CD4-positive, alpha-beta T cell (primary cell): ENCODE measurements at regions not wholly inside any gene's neighbourhood (a gene's known extent, or its start where the extent isn't known, plus 50 kb on each side); places are given as distances from the start of the nearest gene placed in this dataset.

Experiments
- ATAC-seq: fragments of 200-7000 bp; cut with Tn5 transposase; one replicate; pipeline ENCODE4 v1.10.0; 2022; ENCODE audit warnings: mild to moderate bottlenecking; ENCODE audit not compliant: poor library complexity
- CTCF ChIA-PET: fragments of 350-600 bp; sonication (Branson Sonifier 250); formaldehyde crosslinking; loops from one replicate; lab custom pipeline; 2021; ENCODE audit warnings: antibody characterized with exemption, inconsistent platforms; lab: Charles Lee
- POLR2A ChIA-PET: fragments of 350-600 bp; sonication (Branson Sonifier 250); formaldehyde crosslinking; loops from one replicate; lab custom pipeline; 2021; ENCODE audit warnings: antibody characterized with exemption, inconsistent platforms; lab: Charles Lee
- DNase-seq, 14 experiments: peaks; one replicate each; pipeline ENCODE4 v3.0.0-alpha.2; 2013 to 2020; ENCODE audit warnings: mixed read lengths in 2 of 14
- H3K27ac ChIP-seq, 2 donors: one replicate each; pipeline versions ENCODE4 v1.5.1 to v1.7.0; 2013; ENCODE audit warnings: low read length in 2 of 2, low read depth in 1 of 2, mild to moderate bottlenecking in 1 of 2
- H3K27me3 ChIP-seq, 2 experiments: 1 replicate in 1 of 2; 2 replicates in 1 of 2; pipeline versions ENCODE4 v1.6.1 to v1.7.0; 2013; ENCODE audit warnings: low read length in 2 of 2, control low read depth in 1 of 2, mild to moderate bottlenecking in 1 of 2, moderate library complexity in 1 of 2; ENCODE audit not compliant: insufficient read depth in 2 of 2, control insufficient read depth in 1 of 2
- H3K36me3 ChIP-seq: one replicate; pipeline ENCODE4 v1.6.1; 2013; ENCODE audit warnings: low read length, control low read depth; ENCODE audit not compliant: insufficient read depth
- H3K4me1 ChIP-seq: one replicate; pipeline ENCODE4 v1.6.1; 2013; ENCODE audit warnings: low read length, control low read depth; ENCODE audit not compliant: insufficient read depth
- H3K4me3 ChIP-seq: one replicate; pipeline ENCODE4 v1.5.1; 2013; ENCODE audit warnings: mild to moderate bottlenecking, low read length, moderate library complexity
- H3K9me3 ChIP-seq, 2 experiments: 1 replicate in 1 of 2; 2 replicates in 1 of 2; pipeline versions ENCODE4 v1.6.1 to v1.7.0; 2013; ENCODE audit warnings: low read length in 2 of 2, mild to moderate bottlenecking in 2 of 2, control low read depth in 1 of 2, moderate library complexity in 1 of 2; ENCODE audit not compliant: control insufficient read depth in 1 of 2, insufficient read depth in 1 of 2
- H3K27ac Mint-ChIP-seq: one replicate; pipeline ENCODE4 v1.8.0; 2020; ENCODE audit warnings: mixed read lengths
- H3K27me3 Mint-ChIP-seq: one replicate; pipeline ENCODE4 v1.8.0; 2021; ENCODE audit warnings: mixed read lengths
- H3K36me3 Mint-ChIP-seq: one replicate; pipeline ENCODE4 v1.8.0; 2021; ENCODE audit warnings: low read depth, mixed read lengths
- H3K4me1 Mint-ChIP-seq: one replicate; pipeline ENCODE4 v1.8.0; 2021; ENCODE audit warnings: low read depth, mixed read lengths
- H3K4me3 Mint-ChIP-seq: one replicate; pipeline ENCODE4 v1.8.0; 2020; ENCODE audit warnings: mild to moderate bottlenecking, mixed read lengths
- H3K9me3 Mint-ChIP-seq: one replicate; pipeline ENCODE4 v1.8.0; 2020; ENCODE audit warnings: mixed read lengths
- intact Hi-C, 2 experiments: fragments of 100-400 bp; cut with DNase I in 1 of 2; cut with micrococcal nuclease in 1 of 2; formaldehyde crosslinking; loops; one replicate each; pipeline versions ENCODE4 v1.15.1 to v1.9.0; 2023 to 2025; cut with DNase I, micrococcal nuclease
- TF ChIP-seq, protein P1 (sequence below): fragments of 200-600 bp; IDR thresholded peaks from one replicate; pipeline ENCODE4 v1.8.0; 2022; ENCODE audit warnings: antibody characterized with exemption, mild to moderate bottlenecking

DNA sequence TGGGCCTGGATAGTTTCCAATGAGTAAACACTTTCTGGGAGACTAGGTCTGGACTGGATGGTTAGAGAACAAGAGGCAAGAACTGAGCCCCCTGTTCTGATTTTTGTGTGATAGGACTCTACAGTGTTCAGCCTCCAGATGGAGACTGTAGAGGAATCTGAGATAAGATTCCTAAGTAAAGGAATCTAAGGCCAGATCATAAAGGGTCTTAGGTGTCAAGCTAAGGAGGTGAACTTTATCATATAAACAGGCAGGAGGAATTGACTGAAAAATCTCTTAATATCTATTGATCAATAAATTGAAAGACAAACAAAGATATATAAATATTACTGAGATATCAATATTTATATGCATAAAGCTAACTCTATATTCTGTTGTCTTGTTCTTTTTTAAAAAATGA is 449.1 kb upstream of the DAB1 start:
- intact Hi-C loops: no loop called here
- no peak overlapping the region for H3K27ac Mint-ChIP-seq
- H3K4me1 Mint-ChIP-seq: no peaks in the 10 kb centered on the region
- POLR2A ChIA-PET: no interaction called here
- no peak for ATAC-seq
- H3K9me3 ChIP-seq: no peaks in the 10 kb centered on the region
- H3K4me3 Mint-ChIP-seq: no peak overlapping the region
- H3K27ac ChIP-seq: no peak overlapping the region
- no peaks in the 10 kb centered on the region for H3K36me3 Mint-ChIP-seq
- H3K4me1 ChIP-seq: no peaks in the 10 kb centered on the region
- H3K27me3 ChIP-seq: no peaks in the 10 kb centered on the region
- no peak for DNase-seq
- no peak overlapping the region for H3K4me3 ChIP-seq
- TF ChIP-seq, protein P1, sequence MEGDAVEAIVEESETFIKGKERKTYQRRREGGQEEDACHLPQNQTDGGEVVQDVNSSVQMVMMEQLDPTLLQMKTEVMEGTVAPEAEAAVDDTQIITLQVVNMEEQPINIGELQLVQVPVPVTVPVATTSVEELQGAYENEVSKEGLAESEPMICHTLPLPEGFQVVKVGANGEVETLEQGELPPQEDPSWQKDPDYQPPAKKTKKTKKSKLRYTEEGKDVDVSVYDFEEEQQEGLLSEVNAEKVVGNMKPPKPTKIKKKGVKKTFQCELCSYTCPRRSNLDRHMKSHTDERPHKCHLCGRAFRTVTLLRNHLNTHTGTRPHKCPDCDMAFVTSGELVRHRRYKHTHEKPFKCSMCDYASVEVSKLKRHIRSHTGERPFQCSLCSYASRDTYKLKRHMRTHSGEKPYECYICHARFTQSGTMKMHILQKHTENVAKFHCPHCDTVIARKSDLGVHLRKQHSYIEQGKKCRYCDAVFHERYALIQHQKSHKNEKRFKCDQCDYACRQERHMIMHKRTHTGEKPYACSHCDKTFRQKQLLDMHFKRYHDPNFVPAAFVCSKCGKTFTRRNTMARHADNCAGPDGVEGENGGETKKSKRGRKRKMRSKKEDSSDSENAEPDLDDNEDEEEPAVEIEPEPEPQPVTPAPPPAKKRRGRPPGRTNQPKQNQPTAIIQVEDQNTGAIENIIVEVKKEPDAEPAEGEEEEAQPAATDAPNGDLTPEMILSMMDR: no peak
- CTCF ChIA-PET: no interaction called here
- H3K27me3 Mint-ChIP-seq: no peaks in the 10 kb centered on the region
- no peaks in the 10 kb centered on the region for H3K36me3 ChIP-seq
- H3K9me3 Mint-ChIP-seq: no peaks in the 10 kb centered on the region

DNA sequence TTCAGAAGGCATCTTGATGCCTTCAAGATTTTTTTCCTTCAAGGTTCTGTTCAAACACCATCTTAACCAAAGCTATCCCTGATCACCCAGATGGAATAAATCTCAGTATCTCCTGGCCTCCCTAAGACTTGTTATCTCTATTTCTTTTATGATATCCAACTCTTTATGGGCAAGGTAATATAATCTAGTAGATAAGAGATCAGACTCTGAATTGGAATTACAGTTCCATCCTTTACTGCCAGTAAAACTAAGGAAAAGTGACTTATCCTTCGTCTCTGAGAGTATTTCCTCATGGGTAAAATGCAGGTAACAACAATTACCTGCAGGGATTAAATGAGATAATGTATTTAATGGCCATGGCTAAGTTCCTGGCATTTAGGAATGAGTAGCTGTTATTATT is 445.0 kb upstream of the DAB1 start:
- H3K9me3 Mint-ChIP-seq: no peaks in the 10 kb centered on the region
- H3K4me1 Mint-ChIP-seq: no peaks in the 10 kb centered on the region
- H3K36me3 Mint-ChIP-seq: no peaks in the 10 kb centered on the region
- Histone ChIP-seq H3K9me3 (no peaks in the 10 kb centered on the region), H3K36me3 (no peaks in the 10 kb centered on the region), H3K4me3 (no peak overlapping the region), H3K4me1 (no peaks in the 10 kb centered on the region), H3K27ac (no peak overlapping the region), H3K27me3 (no peaks in the 10 kb centered on the region)
- DNase-seq (no peak), ATAC-seq (no peak)
- ChIA-PET POLR2A (no interaction called here), CTCF (no interaction called here)
- intact Hi-C loops: no loop called here
- TF ChIP-seq, protein P1: no peak
- H3K4me3 Mint-ChIP-seq: no peak overlapping the region
- H3K27me3 Mint-ChIP-seq: no peaks in the 10 kb centered on the region
- no peak overlapping the region for H3K27ac Mint-ChIP-seq

DNA sequence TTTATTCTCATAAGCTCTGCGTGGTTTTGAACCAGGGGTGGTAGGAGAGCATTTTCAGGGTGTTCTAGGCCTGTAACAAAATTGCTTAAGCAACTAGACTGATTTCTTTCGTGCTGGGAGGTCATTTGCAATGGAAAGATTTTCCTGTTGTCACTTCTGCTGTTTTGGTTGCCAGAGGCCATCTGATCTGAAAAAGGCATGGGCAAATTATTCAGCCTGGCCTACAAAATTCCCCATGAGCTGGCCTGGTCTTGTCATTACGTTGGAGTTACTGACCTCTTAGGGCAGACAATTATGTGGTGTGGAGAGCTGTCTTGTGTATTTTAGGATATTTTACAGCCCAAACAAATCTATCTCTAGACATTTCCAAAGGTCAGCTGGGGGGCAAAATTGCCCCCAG is 444.4 kb upstream of the DAB1 start:
- Histone ChIP-seq H3K27me3 (no peaks in the 10 kb centered on the region), H3K36me3 (no peaks in the 10 kb centered on the region), H3K27ac (no peak overlapping the region), H3K9me3 (no peaks in the 10 kb centered on the region), H3K4me1 (no peaks in the 10 kb centered on the region), H3K4me3 (no peak overlapping the region)
- no peak overlapping the region for H3K27ac Mint-ChIP-seq
- H3K36me3 Mint-ChIP-seq: no peaks in the 10 kb centered on the region
- H3K27me3 Mint-ChIP-seq: no peaks in the 10 kb centered on the region
- ChIA-PET POLR2A (no interaction called here), CTCF (no interaction called here)
- intact Hi-C loops: no loop called here
- ATAC-seq (no peak), DNase-seq (no peak)
- H3K9me3 Mint-ChIP-seq: no peaks in the 10 kb centered on the region
- TF ChIP-seq, protein P1: no peak
- H3K4me1 Mint-ChIP-seq: no peaks in the 10 kb centered on the region
- no peak overlapping the region for H3K4me3 Mint-ChIP-seq
